Endodermal cell (in vitro differentiated cells): ENCODE measurements at regions not wholly inside any gene's neighbourhood (a gene's known extent, or its start where the extent isn't known, plus 50 kb on each side); places are given as distances from the start of the nearest gene placed in this dataset.

Source experiments
- DNase-seq: peaks from one replicate; pipeline ENCODE4 v3.0.0-alpha.2; 2017
- H3K27ac ChIP-seq: 2 replicates; pipeline ENCODE4 v1.5.1; 2013; ENCODE audit warnings: mild to moderate bottlenecking, low read depth, low read length, moderate library complexity
- H3K27me3 ChIP-seq: 2 replicates; pipeline ENCODE4 v1.6.1; 2013; ENCODE audit warnings: mild to moderate bottlenecking, low read length, moderate library complexity; ENCODE audit not compliant: insufficient read depth, control insufficient read depth, poor library complexity, severe bottlenecking
- H3K36me3 ChIP-seq: 2 replicates; pipeline ENCODE4 v1.7.0; 2013; ENCODE audit warnings: mild to moderate bottlenecking, low read length, moderate library complexity; ENCODE audit not compliant: control insufficient read depth, insufficient read depth
- H3K4me1 ChIP-seq: one replicate; pipeline ENCODE4 v1.7.0; 2013; ENCODE audit warnings: low read length; ENCODE audit not compliant: control insufficient read depth, insufficient read depth
- H3K4me3 ChIP-seq: 2 replicates; pipeline ENCODE4 v1.5.1; 2013; ENCODE audit warnings: mild to moderate bottlenecking, low read length, moderate library complexity
- H3K9ac ChIP-seq: 2 replicates; pipeline ENCODE4 v1.6.1; 2013; ENCODE audit warnings: mild to moderate bottlenecking, low read length, moderate library complexity; ENCODE audit not compliant: poor library complexity, severe bottlenecking; ENCODE audit errors: extremely low read depth
- H3K9me3 ChIP-seq: 2 replicates; pipeline ENCODE4 v1.6.1; 2013; ENCODE audit warnings: mild to moderate bottlenecking, low read length, moderate library complexity; ENCODE audit not compliant: control insufficient read depth
- H3K27ac Mint-ChIP-seq: 2 replicates; pipeline ENCODE4 v1.8.0; 2020; ENCODE audit warnings: mixed read lengths
- H3K27me3 Mint-ChIP-seq: 2 replicates; pipeline ENCODE4 v1.8.0; 2021; ENCODE audit warnings: mild to moderate bottlenecking, mixed read lengths; ENCODE audit not compliant: insufficient read depth
- H3K36me3 Mint-ChIP-seq: 2 replicates; pipeline ENCODE4 v1.8.0; 2020; ENCODE audit warnings: low read depth, mixed read lengths
- H3K4me1 Mint-ChIP-seq: 2 replicates; pipeline ENCODE4 v1.8.0; 2020; ENCODE audit warnings: mixed read lengths
- H3K4me3 Mint-ChIP-seq: 2 replicates; pipeline ENCODE4 v1.8.0; 2020; ENCODE audit warnings: mild to moderate bottlenecking, moderate library complexity, mixed read lengths
- H3K9me3 Mint-ChIP-seq: 2 replicates; pipeline ENCODE4 v1.8.0; 2020; ENCODE audit warnings: mild to moderate bottlenecking, mixed read lengths
- CTCF ChIP-seq: fragments of 200-600 bp; sonication (generic); conservative IDR thresholded peaks from 2 replicates; pipeline ENCODE4 v1.5.0; 2021; ENCODE audit warnings: antibody characterized with exemption, mild to moderate bottlenecking
- WGBS, 2 experiments: methylation state at CpG; one replicate each; pipeline versions ENCODE4 v1.1.5 to v1.1.7; 2013; ENCODE audit warnings: missing lambda C conversion rate in 2 of 2, mixed read lengths in 1 of 2; ENCODE audit not compliant: insufficient coverage in 1 of 2, insufficient read length in 1 of 2; 5-methylcytosine and 5-hydroxymethylcytosine counted together

- no peak for TF ChIP-seq CTCF
- Mint-ChIP-seq H3K9me3 (peaks cover 16% of the 10 kb centered on the region), H3K27me3 (peaks cover 13% of the 10 kb centered on the region), H3K4me3 (no peak overlapping the region), H3K36me3 (no peaks in the 10 kb centered on the region), H3K4me1 (no peaks in the 10 kb centered on the region), H3K27ac (no peak overlapping the region)
- Histone ChIP-seq H3K9me3 (peaks cover 11% of the 10 kb centered on the region), H3K27ac (no peak overlapping the region), H3K4me1 (no peaks in the 10 kb centered on the region), H3K9ac (no peak overlapping the region), H3K27me3 (peaks cover 3% of the 10 kb centered on the region), H3K4me3 (no peak overlapping the region), H3K36me3 (no peaks in the 10 kb centered on the region)
- peak; percentile 7 for DNase-seq
- 90 to 100% methylated on average over 2 to 3 of the region's 3 CpGs for WGBS, 2 experiments
Observed at GRCh38 chr12:127297327-127297726, 969.6 kb upstream of the TMEM132C start.

GRCh38 chr12:127300075-127300474 is 966.9 kb upstream of the TMEM132C start:
- H3K27me3 ChIP-seq, result peaks cover 7% of the 10 kb centered on the region
- H3K27ac ChIP-seq, result no peak overlapping the region
- WGBS, 2 experiments, result 57 to 84% methylated on average over 2 to 4 of the region's 4 CpGs
- no peaks in the 10 kb centered on the region for H3K36me3 ChIP-seq
- no peak overlapping the region for H3K4me3 ChIP-seq
- TF ChIP-seq CTCF, result no peak
- peak; percentile 4 for DNase-seq
- peaks cover 16% of the 10 kb centered on the region for H3K9me3 Mint-ChIP-seq
- H3K27me3 Mint-ChIP-seq, result peaks cover 20% of the 10 kb centered on the region
- H3K36me3 Mint-ChIP-seq, result no peaks in the 10 kb centered on the region
- H3K4me1 ChIP-seq, result no peaks in the 10 kb centered on the region
- peaks cover 11% of the 10 kb centered on the region for H3K9me3 ChIP-seq
- H3K4me1 Mint-ChIP-seq, result no peaks in the 10 kb centered on the region
- H3K27ac Mint-ChIP-seq, result no peak overlapping the region
- no peak overlapping the region for H3K4me3 Mint-ChIP-seq
- H3K9ac ChIP-seq, result no peak overlapping the region

GRCh38 chr12:127300753-127301152 is 966.2 kb upstream of the TMEM132C start:
- no peak overlapping the region for H3K9ac ChIP-seq
- no peak overlapping the region for H3K27ac Mint-ChIP-seq
- H3K4me1 Mint-ChIP-seq, result no peaks in the 10 kb centered on the region
- TF ChIP-seq CTCF, result no peak
- no peaks in the 10 kb centered on the region for H3K4me1 ChIP-seq
- WGBS, 2 experiments, result 75 to 77% methylated on average over 3 of the region's 3 CpGs
- no peaks in the 10 kb centered on the region for H3K36me3 Mint-ChIP-seq
- peaks cover 24% of the 10 kb centered on the region for H3K27me3 Mint-ChIP-seq
- H3K36me3 ChIP-seq, result no peaks in the 10 kb centered on the region
- H3K4me3 Mint-ChIP-seq, result no peak overlapping the region
- H3K9me3 ChIP-seq, result peaks cover 11% of the 10 kb centered on the region
- H3K4me3 ChIP-seq, result no peak overlapping the region
- H3K27me3 ChIP-seq, result peaks cover 7% of the 10 kb centered on the region
- H3K9me3 Mint-ChIP-seq, result peaks cover 16% of the 10 kb centered on the region
- H3K27ac ChIP-seq, result no peak overlapping the region
- peak; percentile 24 for DNase-seq
